ENCODE measurements at regions not wholly inside any gene's neighbourhood (a gene's known extent, or its start where the extent isn't known, plus 50 kb on each side); places are given as distances from the start of the nearest gene placed in this dataset.

- no peak for TF ChIP-seq CTCF (IDR thresholded peaks at IDR 0.05; ENCODE audit: borderline replicate concordance, insufficient read depth, low read depth, low read length)
Measured at GRCh38 chr12:76223869-76224268, 124.3 kb downstream of the BBS10 start.

GRCh38 chr12:76220980-76221379 lies 127.2 kb downstream of the BBS10 start:
- TF ChIP-seq CTCF (IDR thresholded peaks at IDR 0.05; ENCODE audit: borderline replicate concordance, insufficient read depth, low read depth, low read length), result no peak
- H3K4me3 ChIP-seq (ENCODE audit: low read depth, low read length), result no peak overlapping the region

More at GRCh38 chr12:76223869-76224268, 124.3 kb downstream of the BBS10 start:
- no peak overlapping the region for H3K4me3 ChIP-seq (ENCODE audit: low read depth, low read length)

GRCh38 chr12:76219806-76220205 lies 128.4 kb downstream of the BBS10 start:
- H3K4me3 ChIP-seq (ENCODE audit: low read depth, low read length), result no peak overlapping the region
- no peak for TF ChIP-seq CTCF (IDR thresholded peaks at IDR 0.05; ENCODE audit: borderline replicate concordance, insufficient read depth, low read depth, low read length)

- TF ChIP-seq CTCF (IDR thresholded peaks at IDR 0.05; ENCODE audit: borderline replicate concordance, insufficient read depth, low read depth, low read length), result no peak
- no peak overlapping the region for H3K4me3 ChIP-seq (ENCODE audit: low read depth, low read length)
Measured at GRCh38 chr12:76216585-76217472, 131.4 kb downstream of the BBS10 start.

GRCh38 chr12:76208129-76208528 lies 123.6 kb upstream of the NAP1L1 start:
- H3K4me3 ChIP-seq (ENCODE audit: low read depth, low read length), result no peak overlapping the region
- no peak for TF ChIP-seq CTCF (IDR thresholded peaks at IDR 0.05; ENCODE audit: borderline replicate concordance, insufficient read depth, low read depth, low read length)

GRCh38 chr12:76206677-76207072 lies 122.2 kb upstream of the NAP1L1 start:
- no peak for TF ChIP-seq CTCF (IDR thresholded peaks at IDR 0.05; ENCODE audit: borderline replicate concordance, insufficient read depth, low read depth, low read length)

More at GRCh38 chr12:76206677-76207072, 122.2 kb upstream of the NAP1L1 start:
- no peak overlapping the region for H3K4me3 ChIP-seq (ENCODE audit: low read depth, low read length)

All from GM12875 (cell line).